Amygdala (tissue), 56 donors: ENCODE measurements at regions not wholly inside any gene's neighbourhood (a gene's known extent, or its start where the extent isn't known, plus 50 kb on each side); places are given as distances from the start of the nearest gene placed in this dataset.

Experiments used
- DNase-seq, 56 donors: peaks; one replicate each; lab custom pipeline; 2025; lab: John Stamatoyannopoulos, UW

DNA sequence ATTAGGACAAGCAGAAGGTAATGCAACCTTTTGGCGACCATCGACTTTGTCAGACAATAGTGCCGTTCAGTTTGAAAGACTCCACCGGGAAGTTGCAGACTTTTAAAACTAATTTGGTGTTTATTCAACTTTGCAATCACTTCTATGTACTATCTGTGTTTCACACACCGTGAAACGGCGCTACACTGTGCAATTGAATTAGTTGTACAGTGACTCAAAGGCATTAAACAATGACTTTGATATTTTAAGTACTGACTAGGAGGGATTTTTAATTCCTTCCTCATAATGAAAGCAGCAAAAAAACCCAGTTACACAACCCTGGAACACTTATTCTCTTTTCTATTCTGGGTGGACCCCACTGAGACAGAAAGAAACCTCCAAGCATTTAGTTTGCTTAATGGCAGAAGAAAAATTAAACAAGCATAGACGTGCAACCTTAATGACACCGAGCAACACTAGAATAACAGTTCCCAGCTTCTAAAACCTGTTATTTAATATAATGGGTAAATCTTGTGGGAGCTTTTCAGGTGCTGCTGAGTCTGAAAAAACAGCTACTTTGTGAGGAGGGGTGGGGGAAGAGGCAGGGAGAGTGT lies 176.8 kb downstream of the LMO4 start:
- DNase-seq, result no peak

DNA sequence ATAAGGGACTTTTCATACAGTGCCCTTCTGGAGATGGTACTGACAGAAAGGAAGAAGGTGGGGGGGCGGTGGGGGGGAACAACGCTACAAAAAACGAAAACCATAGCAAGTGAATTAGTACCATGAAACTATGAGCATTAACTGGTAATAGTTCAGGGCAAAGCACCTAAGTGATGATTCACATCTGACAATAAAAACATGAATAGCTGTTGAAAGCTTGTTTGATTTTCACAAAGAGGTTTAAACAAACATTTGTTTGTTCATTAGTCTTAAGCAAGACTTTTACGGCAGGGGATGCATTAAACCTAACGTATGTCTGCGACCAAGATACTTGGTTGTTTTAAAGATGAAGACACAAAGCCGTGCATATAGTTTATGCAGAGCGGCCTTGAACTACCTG lies 177.5 kb downstream of the LMO4 start:
- DNase-seq, result no peak

DNA sequence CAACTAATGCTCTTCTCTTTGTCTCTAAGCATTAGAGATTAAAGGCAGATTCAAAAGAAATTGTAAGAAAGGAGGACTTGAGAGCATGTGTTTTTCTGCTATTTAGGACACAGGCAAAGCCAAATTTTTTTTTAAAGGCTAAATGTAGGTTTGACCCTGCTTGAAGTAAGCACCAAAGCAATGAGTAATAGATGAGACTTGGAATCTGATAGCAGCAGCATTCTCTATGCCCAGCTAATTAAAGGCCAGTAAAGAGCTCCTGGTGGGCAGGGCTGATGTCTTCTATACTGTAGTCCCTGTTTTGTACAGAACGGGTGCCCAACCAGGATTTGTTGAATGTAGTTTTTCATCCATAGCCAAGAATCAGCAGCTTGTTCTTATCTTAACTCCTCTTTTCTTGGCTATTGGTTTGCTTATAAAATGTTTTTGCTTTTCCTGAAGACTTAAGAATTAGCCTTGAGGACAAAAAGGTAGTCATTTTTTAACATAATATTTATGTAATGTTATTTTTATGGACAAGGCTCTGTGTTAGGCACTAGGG lies 179.6 kb downstream of the LMO4 start:
- DNase-seq, result no peak

DNA sequence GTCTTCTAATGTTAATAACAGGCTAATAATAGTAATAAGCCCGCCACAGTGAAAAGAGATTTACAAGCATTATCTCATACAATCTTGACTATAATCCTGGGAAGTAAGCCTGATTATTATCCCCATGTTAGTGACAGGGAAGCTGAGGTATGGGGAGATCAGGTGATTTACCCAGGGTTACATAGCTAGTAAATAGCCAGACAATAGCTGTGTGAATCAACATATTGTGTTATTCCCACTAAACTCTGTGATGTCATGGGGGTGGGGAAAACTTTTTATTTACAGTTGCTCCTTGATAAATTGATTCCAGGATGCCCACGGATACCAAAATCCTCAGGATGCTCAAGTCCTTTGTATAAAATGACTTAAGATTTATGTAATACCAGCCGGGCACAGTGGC lies 181.9 kb downstream of the LMO4 start:
- DNase-seq, result no peak

DNA sequence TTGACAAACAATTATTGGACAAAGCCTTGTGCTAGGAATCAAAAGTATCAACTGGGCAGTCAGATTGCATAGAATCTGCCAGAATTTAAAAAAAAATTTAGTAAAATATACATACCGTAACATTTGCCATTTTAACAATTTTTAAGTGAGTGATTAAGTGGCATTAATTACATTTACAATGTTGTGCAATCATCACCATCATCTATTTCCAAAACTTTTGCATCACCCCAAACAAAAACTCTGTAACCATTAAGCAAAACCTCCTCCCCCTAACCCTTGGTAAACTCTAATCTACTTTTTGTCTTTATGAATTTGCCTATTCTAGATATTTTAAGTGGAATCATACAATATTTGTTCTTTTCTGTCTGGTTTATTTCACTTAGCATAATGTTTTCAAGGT lies 182.8 kb downstream of the LMO4 start:
- no peak for DNase-seq

DNA sequence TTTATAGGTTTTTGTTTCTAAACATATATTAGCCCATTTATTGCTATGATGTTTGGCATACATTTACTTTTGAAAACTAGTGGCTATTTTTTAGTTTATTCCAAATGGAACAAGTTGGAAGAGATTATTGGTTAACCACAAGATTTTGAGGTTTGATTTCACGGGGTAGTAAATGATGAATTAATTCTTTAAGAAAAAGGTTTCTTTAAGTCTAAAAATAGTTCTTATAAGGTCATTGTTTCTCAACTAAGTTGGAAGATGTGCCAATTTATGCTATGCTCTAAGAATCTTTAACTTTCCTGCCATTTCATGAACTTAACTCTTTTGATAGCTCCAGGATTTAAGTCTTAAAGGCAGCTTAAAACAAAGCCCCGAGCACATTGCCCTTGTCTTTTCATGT lies 183.8 kb downstream of the LMO4 start:
- DNase-seq, result no peak

DNA sequence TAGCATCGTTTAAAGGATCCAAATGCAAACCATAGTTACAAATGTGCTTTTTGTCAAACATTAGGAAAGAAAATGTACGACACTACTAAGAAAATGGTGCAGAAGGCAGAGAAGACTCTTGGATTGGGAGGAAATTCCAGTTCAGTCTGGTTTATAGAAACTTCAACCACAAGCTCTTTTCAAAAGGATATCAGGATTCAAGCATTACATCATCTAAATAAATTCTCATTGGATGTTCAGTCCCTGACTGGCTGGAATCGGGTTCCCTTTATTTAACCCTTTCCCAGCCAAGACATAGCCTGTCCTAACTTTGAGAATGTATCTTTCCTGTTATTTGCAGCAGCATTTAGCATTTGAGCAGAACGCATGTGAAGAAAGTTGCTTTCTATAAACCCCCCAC lies 184.6 kb downstream of the LMO4 start:
- DNase-seq, result no peak

DNA sequence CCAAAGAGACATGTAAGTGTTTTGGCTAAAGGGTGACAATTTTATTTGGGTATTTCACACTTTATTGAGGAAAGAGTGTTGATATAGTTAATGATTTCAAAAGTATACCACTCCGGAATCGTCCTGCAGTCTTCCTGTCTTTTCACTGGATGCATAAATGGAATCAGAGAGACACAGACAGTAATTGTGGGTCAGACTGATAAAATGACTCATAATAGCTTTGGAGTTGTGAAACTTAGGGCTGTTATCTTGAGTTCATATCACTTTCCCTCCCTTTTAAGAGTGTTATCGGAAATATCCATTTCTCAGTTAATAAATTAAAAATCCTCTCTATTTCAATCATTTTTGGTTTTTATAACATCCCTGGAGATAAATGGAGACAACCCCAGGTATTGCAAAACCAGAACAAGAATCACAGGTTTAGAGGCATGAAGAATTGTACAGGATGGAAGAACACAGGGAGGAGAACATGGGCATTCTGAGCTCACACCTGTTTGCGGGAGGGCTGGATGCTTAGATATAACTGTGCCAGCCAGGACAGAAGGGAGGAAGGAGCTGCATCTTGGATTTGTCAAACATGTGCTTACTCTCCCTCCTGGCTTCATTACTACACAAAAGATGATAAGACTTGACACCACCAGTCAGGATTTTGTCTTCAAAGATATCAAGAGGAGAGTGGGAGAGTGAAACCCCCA lies 185.4 kb downstream of the LMO4 start:
- DNase-seq, result no peak

DNA sequence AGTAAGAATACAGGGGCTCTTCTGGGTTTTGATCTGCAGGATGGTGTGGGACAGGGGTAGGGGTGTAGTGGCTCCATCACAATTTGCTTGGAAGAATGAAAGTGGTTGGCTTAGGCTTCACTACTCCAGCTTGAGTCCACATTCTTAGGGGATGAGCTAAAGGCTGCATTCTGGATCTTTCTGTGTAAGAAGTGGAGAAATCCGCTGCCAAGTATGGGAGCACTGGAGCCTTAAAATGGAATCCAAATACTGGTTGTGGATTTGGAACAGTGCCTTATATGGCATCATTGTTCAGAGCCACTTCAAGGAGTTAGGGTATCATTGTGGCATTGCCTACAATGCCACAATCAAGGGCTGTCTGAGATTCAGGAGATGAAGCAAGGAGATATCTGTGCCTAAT lies 187.1 kb downstream of the LMO4 start:
- DNase-seq, result no peak

DNA sequence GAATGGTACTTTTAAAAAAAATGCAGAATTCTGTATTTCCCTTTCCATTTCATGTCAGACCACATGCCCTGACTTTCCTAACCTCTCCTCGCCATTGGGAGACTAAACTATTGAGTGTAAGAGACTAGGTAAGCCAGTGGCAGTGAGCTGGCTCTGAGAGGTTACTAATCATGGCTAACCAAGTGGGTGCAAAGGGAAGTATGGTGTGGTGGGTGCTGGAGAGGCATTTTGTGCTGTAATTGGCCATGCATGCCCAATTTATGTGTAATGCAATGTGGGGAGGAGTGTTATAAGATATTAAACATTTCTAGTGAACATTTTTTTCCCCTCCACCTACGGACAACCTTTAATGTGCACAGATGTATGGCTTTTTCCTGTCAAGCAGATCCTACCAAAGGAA lies 190.1 kb downstream of the LMO4 start:
- DNase-seq, result no peak

DNA sequence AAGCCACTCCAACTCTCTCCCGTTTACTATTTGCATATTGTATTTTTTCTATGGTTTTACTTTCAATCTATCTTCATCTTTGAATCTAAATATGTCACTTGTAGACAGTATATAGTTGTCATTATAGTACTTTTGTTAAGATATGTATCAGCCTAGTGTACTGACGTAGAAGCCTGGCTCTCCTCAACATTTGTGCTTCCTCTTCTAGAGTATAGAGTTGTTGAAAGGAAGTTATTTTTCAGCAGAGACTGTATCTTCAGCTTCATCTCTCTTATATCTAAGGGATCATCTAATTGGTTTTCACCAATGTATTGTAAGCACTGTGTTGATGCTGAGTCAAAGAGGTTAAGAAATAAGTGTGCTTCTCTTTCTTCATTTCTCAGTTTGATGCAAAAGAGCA lies 192.8 kb downstream of the LMO4 start:
- DNase-seq, result no peak

DNA sequence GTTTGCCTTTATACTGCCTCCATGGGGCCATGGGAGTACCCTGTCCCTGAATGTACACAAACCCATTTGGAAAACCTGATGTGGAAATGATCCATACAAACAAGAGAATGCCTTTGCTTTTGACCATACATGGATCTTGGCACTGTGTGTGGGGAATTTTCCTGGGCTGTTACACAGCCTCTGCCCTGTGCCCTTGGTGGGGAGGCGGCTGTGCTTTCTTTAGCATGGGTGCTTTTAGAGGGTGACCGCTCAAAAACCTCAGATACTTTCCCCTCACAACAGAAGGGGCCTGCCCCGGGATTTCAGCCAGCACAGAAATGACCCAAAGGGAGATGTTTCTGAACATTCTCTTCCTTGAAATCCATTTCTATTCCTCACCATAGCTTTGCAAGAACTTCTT lies 194.8 kb downstream of the LMO4 start:
- DNase-seq, result no peak

DNA sequence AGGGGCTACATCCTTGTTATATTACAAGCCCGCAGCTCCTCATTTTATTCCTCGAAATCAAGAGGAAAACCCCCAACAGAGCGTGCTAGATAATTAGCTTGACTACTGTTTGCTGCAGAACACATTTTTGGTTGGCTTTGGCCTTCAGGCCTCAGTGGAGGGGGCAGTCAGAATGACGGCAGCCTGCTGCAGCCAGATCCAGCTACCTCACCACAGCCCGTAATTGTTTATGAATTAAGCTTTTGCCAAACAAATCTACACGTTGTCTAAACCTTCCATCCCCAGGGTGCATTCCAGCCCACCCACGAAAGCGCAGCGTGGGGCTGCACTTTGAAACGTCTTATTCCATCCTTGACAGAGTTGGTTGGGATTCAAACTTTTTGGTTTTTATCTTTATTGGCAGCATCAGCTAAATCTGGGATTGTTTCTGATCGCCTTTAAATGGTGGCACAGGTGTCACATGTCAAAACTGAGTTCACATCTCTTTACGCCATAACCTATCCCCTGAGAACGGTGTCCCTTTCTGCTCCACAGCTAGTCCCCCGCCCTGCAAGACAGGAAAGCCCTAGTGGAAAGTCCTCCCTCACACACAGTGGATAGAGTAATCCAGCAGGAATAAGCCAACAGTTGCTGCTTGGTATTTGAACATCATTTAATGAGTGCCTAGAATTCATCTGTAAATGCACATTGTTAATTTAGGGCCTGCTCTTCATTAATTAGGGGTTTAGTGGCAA lies 195.5 kb downstream of the LMO4 start:
- DNase-seq, result no peak

DNA sequence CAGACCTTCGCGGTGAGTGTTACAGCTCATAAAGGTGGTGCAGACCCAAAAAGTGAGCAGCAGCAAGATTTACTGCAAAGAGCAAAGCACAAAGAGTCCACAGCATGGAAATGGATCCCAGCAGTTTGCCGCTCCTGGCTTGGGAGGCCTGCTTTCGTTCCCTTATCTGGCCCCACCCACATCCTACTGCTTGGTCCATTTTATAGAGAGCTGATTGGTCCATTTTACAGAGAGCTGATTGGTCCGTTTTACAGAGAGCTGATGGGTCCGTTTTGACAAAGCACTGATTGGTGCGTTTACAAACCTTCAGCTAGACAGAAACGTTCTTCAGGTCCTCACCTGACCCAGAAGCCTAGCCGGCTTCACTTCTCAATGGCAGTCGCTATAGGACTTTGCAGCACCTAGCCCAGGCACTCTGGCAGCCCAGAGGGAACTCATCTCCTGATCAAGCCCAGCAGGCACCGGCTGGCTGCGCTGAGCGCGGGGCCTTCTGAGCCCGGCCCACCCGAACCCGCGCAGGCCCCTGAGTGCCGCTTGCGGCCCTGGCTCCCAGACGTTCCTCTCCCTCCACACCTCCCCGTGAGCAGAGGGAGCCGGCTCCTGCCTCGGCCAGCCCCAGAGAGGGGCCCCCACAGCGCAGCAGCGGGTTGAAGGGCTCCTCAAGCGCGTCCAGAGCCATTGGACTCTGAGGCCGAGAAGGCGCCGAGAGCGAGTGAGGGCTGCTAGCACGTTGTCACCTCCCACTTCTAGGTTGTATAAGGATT lies 200.3 kb downstream of the LMO4 start:
- DNase-seq, result no peak

DNA sequence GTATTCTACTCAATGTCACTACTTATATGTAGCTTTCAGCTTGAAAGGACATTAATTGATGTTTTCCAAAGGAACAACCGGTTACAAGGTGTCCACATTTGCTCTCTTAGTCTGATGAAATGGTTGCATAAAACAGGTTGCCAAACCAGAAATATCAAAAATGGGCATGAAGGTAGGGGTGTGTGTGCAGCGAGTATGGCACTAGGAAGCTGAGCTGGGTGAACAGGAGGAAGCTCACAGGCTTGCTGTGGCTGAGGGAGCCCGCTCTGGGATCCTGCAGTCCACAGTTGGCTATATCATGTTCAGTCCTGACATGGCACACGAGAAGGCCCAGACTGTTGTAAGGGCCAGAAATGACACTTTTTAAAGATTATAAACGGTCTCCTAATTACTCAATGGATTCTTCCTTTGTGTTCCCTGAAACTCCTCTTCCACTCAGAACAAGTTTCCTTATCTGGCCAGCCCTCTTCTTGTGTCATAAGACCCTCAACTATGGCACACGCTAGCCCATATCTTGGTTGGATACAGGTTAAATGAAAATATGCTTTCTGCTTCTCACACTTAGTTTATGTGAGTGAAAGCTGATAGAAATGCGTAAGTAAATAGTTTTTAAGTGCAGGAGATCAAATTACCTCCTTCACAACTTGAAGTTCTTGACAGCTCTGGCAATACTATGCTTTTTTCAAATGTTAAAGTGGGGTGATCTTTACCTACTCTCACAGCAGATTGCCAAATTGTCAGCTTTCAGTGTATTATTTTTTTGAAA lies 201.5 kb downstream of the LMO4 start:
- DNase-seq, result no peak

DNA sequence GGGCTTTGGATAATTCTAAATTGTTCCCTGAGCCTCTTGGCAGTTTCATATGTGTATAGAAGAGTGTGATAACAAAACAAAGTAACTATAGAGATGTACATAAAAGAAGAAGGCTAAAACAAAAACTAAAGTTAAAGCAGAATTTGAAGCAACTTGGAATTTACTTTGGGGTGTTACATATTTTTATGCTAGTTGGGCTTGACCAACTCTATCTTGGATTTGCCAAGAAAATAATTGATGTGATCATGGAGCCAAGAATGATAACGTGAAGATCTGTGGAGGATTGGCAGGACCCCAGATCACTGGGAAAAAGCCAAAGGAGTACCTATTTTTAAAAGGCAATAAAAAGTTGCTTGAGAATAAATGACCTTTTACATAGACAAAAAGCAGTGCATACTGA lies 206.9 kb downstream of the LMO4 start:
- no peak for DNase-seq

DNA sequence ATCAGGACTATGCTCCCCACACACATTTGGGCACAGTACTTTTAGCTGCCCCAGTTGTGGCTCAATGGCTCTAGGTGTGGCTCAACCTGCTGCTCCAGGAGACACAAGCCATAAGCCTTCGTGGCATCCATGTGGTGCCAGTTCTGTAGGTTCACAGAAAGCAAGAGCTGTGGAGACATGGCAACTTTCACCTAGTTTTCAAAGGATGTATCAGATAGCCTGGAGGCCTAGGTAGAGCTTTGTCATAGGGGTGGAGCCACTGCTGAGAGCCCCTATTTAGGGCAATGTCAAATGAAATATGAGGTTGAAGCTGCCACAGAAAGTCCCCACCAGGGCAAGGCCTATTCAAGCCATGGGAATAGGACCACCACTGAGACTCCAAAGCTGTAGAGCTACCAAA lies 210.5 kb downstream of the LMO4 start:
- no peak for DNase-seq

DNA sequence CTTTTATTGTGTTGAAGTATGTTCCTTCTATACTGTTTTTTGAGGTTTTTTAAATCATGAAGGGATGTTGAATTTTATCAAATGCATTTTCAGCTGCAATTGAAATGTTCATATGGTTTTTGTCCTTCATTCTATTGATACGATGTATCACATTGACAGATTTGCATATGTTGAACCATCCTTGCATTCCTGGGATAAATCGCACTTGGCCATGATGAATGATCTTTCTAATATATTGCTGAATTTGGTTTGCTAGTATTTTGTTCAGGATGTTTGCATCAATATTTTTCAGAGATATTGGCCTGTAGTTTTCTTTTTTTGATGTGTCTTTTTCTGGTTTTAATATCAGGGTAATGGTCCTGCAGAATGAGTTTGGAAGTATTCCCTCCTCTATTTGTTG lies 214.0 kb downstream of the LMO4 start:
- DNase-seq, result no peak

DNA sequence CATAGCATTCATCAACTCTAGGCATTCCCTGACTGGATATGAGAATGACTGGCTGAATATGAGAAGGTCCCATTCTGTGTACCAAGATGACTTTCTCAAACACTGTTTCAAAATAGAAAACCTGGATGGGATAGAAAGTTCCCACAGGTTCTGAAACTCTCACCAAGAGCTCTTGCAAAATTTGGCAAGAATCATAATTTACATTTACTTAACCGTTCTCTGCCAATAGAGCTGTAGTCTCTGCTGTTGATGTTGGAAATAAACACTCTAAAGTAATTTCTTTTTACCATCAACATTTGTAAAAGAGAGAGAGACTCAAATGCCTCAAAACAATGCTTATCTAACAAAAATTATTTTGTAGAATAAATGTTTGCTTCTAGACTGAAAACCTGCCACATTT lies 221.1 kb downstream of the LMO4 start:
- no peak for DNase-seq

DNA sequence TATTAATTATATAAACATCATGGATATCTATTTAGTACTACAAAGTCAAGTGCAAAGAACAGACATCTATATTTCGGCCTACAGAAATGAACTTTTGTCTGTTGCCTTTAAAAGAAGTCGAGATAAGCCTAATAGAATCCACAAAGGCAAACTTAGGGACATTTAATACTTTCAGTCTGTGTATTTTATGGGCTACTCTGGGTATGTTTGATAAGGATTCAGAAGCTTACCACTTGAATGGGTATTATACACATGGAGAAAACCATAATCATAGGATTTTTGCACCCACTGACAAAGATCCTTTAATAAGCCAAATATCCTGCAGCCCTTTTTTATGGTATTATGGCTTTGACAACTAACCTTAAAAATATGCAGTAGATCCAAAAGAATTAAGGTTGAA lies 224.8 kb downstream of the LMO4 start:
- no peak for DNase-seq
